ENCODE measurements at regions not wholly inside any gene's neighbourhood (a gene's known extent, or its start where the extent isn't known, plus 50 kb on each side); places are given as distances from the start of the nearest gene placed in this dataset.

DNA sequence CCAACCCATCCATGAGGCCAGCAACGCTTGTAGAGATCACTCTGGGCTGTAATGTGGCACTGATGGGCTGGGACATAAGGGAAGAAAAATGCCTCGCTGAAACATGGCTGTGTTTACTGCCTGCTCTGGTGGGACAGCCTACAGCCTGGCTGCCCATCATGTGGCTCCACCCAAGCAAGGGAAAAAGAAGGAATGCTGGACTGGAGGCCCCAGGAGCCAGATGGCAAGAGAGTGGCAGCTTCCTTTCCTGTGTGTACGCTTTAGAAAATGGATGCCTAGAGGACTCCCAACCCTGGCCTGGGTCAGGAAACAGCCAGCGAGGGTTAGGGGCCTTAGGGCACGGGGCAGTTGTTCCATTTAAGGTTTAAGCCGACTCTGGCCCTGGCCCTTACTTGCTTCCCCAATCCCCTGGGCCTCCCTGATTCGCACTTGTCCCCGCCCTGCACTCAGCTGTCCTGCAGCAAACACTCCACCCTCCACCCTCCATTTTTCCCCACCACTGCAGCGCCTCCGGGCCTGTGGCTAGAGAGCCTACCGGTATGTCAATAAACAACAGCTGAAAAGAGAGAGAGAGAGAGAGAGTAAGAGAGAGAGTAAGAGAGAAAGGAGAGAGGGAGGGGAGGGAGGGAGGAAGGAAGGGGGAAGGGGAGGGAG, 819.4 kb downstream of the SEMA5A start (continued):
- TF ChIP-seq, protein P1, sequence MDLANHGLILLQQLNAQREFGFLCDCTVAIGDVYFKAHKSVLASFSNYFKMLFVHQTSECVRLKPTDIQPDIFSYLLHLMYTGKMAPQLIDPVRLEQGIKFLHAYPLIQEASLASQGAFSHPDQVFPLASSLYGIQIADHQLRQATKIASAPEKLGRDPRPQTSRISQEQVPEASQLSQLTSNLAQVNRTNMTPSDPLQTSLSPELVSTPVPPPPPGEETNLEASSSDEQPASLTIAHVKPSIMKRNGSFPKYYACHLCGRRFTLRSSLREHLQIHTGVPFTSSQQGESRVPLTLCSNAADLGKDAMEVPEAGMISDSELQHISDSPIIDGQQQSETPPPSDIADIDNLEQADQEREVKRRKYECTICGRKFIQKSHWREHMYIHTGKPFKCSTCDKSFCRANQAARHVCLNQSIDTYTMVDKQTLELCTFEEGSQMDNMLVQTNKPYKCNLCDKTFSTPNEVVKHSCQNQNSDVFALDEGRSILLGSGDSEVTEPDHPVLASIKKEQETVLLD (CRISPR knock-in tag; IDR thresholded peaks at IDR 0.05; ENCODE audit: low read depth) = no peak
- TF ChIP-seq, protein P2, sequence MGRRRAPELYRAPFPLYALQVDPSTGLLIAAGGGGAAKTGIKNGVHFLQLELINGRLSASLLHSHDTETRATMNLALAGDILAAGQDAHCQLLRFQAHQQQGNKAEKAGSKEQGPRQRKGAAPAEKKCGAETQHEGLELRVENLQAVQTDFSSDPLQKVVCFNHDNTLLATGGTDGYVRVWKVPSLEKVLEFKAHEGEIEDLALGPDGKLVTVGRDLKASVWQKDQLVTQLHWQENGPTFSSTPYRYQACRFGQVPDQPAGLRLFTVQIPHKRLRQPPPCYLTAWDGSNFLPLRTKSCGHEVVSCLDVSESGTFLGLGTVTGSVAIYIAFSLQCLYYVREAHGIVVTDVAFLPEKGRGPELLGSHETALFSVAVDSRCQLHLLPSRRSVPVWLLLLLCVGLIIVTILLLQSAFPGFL (CRISPR knock-in tag; IDR thresholded peaks at IDR 0.05) = no peak
- TF ChIP-seq IKZF4 (CRISPR knock-in tag; IDR thresholded peaks at IDR 0.05; ENCODE audit: borderline replicate concordance, low read depth, not compliant biosample characterization) = no peak
- TF ChIP-seq RNF2 (conservative IDR thresholded peaks at IDR 0.05; ENCODE audit: low read depth) = no peak
- TF ChIP-seq MXD4 (CRISPR knock-in tag; IDR thresholded peaks at IDR 0.05) = no peak
- TF ChIP-seq ZNF792 (CRISPR knock-in tag; IDR thresholded peaks at IDR 0.05) = no peak
- TF ChIP-seq ZNF382 (CRISPR knock-in tag; IDR thresholded peaks at IDR 0.05; ENCODE audit: borderline replicate concordance) = no peak
- TF ChIP-seq, protein P3, sequence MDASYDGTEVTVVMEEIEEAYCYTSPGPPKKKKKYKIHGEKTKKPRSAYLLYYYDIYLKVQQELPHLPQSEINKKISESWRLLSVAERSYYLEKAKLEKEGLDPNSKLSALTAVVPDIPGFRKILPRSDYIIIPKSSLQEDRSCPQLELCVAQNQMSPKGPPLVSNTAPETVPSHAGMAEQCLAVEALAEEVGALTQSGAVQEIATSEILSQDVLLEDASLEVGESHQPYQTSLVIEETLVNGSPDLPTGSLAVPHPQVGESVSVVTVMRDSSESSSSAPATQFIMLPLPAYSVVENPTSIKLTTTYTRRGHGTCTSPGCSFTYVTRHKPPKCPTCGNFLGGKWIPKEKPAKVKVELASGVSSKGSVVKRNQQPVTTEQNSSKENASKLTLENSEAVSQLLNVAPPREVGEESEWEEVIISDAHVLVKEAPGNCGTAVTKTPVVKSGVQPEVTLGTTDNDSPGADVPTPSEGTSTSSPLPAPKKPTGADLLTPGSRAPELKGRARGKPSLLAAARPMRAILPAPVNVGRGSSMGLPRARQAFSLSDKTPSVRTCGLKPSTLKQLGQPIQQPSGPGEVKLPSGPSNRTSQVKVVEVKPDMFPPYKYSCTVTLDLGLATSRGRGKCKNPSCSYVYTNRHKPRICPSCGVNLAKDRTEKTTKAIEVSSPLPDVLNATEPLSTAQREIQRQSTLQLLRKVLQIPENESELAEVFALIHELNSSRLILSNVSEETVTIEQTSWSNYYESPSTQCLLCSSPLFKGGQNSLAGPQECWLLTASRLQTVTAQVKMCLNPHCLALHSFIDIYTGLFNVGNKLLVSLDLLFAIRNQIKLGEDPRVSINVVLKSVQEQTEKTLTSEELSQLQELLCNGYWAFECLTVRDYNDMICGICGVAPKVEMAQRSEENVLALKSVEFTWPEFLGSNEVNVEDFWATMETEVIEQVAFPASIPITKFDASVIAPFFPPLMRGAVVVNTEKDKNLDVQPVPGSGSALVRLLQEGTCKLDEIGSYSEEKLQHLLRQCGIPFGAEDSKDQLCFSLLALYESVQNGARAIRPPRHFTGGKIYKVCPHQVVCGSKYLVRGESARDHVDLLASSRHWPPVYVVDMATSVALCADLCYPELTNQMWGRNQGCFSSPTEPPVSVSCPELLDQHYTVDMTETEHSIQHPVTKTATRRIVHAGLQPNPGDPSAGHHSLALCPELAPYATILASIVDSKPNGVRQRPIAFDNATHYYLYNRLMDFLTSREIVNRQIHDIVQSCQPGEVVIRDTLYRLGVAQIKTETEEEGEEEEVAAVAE (CRISPR knock-in tag; IDR thresholded peaks at IDR 0.05; ENCODE audit: borderline replicate concordance) = no peak
- no peak for TF ChIP-seq FOXK2 (IDR thresholded peaks at IDR 0.05)
- no peak for TF ChIP-seq BRD4 (CRISPR knock-in tag; IDR thresholded peaks at IDR 0.05)
- no peak for TF ChIP-seq ZNF468 (CRISPR knock-in tag; IDR thresholded peaks at IDR 0.05)
- no peak for TF ChIP-seq HMG20B (CRISPR knock-in tag; conservative IDR thresholded peaks at IDR 0.05)
